GM04503 (cell line): ENCODE measurements at regions not wholly inside any gene's neighbourhood (a gene's known extent, or its start where the extent isn't known, plus 50 kb on each side); places are given as distances from the start of the nearest gene placed in this dataset.
"Not testable (repeated sequence)": the region's sequence is repeated elsewhere in the genome, so short reads cannot be mapped to it uniquely, and the experiment has no call there.

Experiments used
- DNase-seq: peaks from one replicate; pipeline ENCODE4 v3.0.0-alpha.2; 2012; ENCODE audit warnings: low read depth

- no peak for DNase-seq
Measured at GRCh38 chr2:64879745-64880144, 109.5 kb upstream of the SLC1A4 start.

GRCh38 chr2:64880193-64880951 lies 108.8 kb upstream of the SLC1A4 start:
- DNase-seq = no peak

DNA sequence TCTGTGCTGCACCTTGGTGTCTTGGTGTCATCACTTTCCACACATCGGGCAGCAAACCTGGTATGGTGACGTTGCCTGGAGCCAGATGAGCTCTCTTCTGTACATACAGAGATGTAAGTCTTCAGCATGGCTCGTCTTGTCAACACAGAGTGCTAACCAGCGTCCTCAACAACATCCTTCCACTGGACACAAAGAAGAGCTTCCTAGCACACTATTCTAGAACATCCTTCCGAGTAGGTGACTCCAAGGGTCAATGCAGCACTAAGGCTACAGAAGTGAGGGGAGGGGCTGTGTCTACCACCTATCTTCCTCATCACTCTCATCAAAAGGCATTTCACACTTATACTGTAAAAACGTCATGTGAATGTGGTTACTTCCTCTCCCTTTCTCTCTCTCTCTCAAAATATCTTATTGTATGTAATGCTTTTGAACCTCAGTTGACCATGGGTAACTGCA lies 108.1 kb upstream of the SLC1A4 start:
- no peak for DNase-seq

DNA sequence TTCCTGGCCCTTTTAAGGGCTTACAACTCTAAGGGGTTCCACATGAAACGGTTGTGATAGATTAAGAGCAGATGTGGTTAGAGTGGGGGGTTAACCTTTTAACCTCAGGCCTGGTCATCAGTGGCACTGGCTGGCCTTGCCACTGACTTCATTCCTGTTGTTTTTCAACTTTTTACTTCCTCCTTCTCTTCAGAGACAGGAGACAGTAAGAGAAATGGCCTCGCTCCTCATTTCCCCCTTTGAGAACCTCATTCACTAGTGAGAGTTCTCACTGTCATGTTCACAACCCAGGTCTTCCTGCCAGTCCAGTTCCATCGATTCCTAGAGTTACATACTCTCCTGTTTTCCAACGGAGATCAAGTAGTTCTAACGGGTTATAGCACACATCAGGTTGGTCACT lies 101.6 kb upstream of the SLC1A4 start:
- DNase-seq = no peak

GRCh38 chr2:64888591-64889309 lies 100.4 kb upstream of the SLC1A4 start:
- no peak for DNase-seq

- DNase-seq = no peak
Measured at GRCh38 chr2:64889803-64890202, 99.4 kb upstream of the SLC1A4 start.

- not testable (repeated sequence) for DNase-seq
Measured at GRCh38 chr2:64896572-64896971, 92.6 kb upstream of the SLC1A4 start.

GRCh38 chr2:64899081-64899865 lies 89.9 kb upstream of the SLC1A4 start:
- no peak for DNase-seq

- DNase-seq = not testable (repeated sequence)
Measured at GRCh38 chr2:64899876-64900275, 89.3 kb upstream of the SLC1A4 start.

- no peak for DNase-seq
Measured at GRCh38 chr2:64904413-64905329, 84.5 kb upstream of the SLC1A4 start.

DNA sequence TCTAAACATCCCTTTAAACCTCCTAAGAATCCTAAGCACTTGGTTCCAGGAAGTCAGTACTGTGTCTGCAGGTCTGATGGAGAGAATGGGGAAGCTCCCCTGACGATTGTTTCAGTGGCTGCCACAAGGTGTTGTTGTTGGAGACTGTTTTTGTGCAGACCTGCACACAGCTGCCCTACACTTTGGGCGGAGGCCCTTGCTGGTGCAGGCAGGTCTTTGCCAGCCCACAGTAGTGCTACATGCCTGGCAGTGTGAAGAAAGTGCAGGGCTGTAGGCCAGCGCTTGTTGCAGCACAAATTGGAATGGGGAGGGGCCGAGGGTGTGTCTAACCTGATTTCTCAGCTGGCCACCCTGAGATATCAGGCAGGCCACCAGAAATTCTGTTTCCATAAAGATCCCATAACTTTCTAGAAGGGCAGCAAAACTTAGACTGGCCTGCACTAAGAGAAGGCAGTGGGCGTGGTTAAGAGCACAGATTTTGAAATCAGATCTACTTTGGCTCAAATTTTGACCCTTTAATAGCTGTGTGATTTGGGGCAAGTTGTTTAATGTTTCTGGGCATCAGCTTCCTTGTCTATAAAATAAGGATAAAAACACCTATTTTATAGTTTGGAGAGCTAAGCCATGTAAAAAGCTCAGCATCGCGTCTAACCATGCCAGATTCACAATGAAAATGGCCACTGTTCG lies 83.7 kb upstream of the SLC1A4 start:
- no peak for DNase-seq

- DNase-seq = no peak
Measured at GRCh38 chr2:64906853-64907536, 82.2 kb upstream of the SLC1A4 start.

DNA sequence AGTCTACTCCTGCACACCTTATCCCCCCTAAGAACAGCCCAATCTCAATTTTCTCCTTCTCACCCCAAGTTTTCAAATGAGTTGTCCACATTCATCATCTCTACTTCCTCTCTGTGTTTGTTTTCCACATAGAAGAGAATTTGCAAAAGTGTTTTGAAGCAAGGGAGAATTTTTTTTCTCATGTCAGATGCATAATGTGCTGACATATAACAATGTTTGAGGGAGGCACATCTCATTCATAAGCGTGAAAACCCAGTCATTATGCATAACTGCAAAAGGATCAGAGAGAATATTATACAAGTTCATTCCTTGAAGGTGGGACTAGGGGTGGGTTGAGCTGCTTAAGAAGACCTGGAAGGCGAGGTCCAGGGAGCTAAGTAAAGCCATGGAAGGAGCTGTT lies 80.8 kb upstream of the SLC1A4 start:
- no peak for DNase-seq

GRCh38 chr2:64910523-64910922 lies 78.7 kb upstream of the SLC1A4 start:
- DNase-seq = no peak

GRCh38 chr2:64910972-64911433 lies 78.2 kb upstream of the SLC1A4 start:
- no peak for DNase-seq

DNA sequence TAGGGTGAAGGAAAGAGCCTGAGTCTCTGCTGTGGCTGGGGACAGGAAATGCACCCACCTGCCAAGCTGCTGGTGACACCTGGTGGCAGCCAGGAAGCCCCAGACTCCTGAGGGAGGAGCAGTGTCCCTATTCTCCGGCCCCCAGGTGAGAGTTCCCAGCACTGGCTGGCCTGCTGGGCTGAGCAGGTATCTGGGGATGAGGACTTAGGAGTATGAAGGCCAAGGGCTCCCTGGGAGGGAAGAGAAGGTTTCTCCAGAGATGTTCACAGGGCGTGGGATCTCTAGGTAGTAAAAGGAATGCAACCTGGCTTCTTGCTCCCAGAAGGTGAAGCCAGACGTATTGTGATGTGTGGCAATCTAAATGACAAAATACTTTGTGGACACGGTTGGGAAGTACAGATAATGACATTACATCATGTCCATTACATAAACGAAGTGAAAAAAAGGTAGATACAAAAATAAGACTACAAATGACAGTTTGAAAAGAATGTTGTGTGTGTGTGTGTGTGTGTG lies 75.8 kb upstream of the SLC1A4 start:
- DNase-seq = no peak

DNA sequence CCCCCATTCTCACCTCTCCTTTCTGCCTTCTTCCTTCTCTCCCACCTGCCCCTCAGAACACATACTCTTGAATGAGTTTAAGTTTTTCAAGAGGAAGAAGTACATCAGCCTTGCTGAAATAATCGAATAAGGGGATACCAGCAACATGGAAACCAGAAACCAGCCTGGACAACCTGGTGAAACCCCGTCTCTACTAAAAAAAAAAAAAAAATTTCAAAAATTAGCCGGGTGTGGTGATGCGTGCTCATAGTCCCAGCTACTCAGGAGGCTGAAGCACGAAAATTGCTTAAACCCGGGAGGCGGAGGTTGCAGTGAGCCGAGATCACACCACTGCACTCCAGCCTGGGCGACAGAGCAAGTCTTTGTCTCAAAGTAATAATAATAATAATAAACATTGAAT lies 75.0 kb upstream of the SLC1A4 start:
- DNase-seq = no peak

- no peak for DNase-seq
Measured at GRCh38 chr2:64914735-64915509, 74.3 kb upstream of the SLC1A4 start.

DNA sequence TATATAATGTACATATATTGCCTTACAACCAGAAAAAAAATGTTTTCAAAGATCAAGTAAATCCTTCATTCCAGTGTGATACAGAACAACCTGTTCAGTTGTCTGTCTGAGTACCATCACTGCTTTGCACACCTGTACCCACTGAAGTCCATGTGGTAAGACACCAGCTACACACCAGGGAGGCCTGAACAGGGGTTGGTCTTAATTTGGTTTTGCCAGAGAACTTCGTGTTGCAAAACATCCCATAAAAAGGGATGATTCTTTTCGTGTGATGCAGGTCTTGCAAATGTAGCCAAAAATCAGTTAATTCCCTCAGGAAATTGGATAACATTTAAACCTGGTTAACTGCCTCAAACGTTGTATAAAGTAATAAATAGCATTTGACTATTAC lies 73.7 kb upstream of the SLC1A4 start:
- no peak for DNase-seq
